OCI-LY3 (cell line): ENCODE measurements at regions not wholly inside any gene's neighbourhood (a gene's known extent, or its start where the extent isn't known, plus 50 kb on each side); places are given as distances from the start of the nearest gene placed in this dataset.

Source experiments
- H2AFZ ChIP-seq: fragments of 200-600, 300-600 bp; shearing (Covaris generic); 2 replicates; pipeline ENCODE4 v1.6.0; 2014; ENCODE audit warnings: antibody characterized with exemption, low read depth, low read length
- H3K27ac ChIP-seq: fragments of 200-600, 300-600 bp; sonication (generic); 2 replicates; pipeline ENCODE4 v1.5.1; 2014; ENCODE audit warnings: mild to moderate bottlenecking, low read length, moderate library complexity, mixed read lengths
- H3K27me3 ChIP-seq: fragments of 200-600, 300-600 bp; sonication (generic); 2 replicates; pipeline ENCODE4 v1.6.1; 2014; ENCODE audit warnings: low read depth, low read length, mixed read lengths
- H3K36me3 ChIP-seq: fragments of 200-600, 300-600 bp; sonication (generic); replicated peaks from 2 replicates; pipeline ENCODE3; 2014; ENCODE audit warnings: low read depth, low read length, mixed read lengths
- H3K4me1 ChIP-seq: fragments of 300-600, 200-600 bp; sonication (generic); 2 replicates; pipeline ENCODE4 v1.6.1; 2014; ENCODE audit warnings: low read length, mixed read lengths
- H3K4me2 ChIP-seq: fragments of 200-600, 300-600 bp; sonication (generic); 2 replicates; pipeline ENCODE4 v1.6.1; 2014; ENCODE audit warnings: low read length, mixed read lengths
- H3K4me3 ChIP-seq: fragments of 300-600, 200-600 bp; sonication (generic); 2 replicates; pipeline ENCODE4 v1.5.1; 2014; ENCODE audit warnings: antibody characterized with exemption, mild to moderate bottlenecking, low read length, moderate library complexity
- H3K79me2 ChIP-seq: fragments of 300-600, 200-600 bp; shearing (Covaris generic); 2 replicates; pipeline ENCODE4 v1.6.1; 2014; ENCODE audit warnings: mild to moderate bottlenecking, low read length, mixed read lengths
- H3K9ac ChIP-seq: fragments of 300-600, 200-600 bp; shearing (Covaris generic); 2 replicates; pipeline ENCODE4 v1.6.0; 2014; ENCODE audit warnings: mild to moderate bottlenecking, low read length, moderate library complexity
- H3K9me3 ChIP-seq: fragments of 200-600, 300-600 bp; shearing (Covaris generic); 2 replicates; pipeline ENCODE4 v1.6.1; 2014; ENCODE audit warnings: low read length, mixed read lengths; ENCODE audit not compliant: insufficient read depth
- H4K20me1 ChIP-seq: fragments of 200-600, 300-600 bp; sonication (generic); 2 replicates; pipeline ENCODE4 v1.6.1; 2016; ENCODE audit warnings: low read length, mixed read lengths; ENCODE audit not compliant: insufficient read depth
- CTCF ChIP-seq: fragments of 200-600, 300-600 bp; sonication (generic); IDR thresholded peaks from 2 replicates; pipeline ENCODE4 v1.5.1; 2014; ENCODE audit warnings: antibody characterized with exemption, low read length, low read depth
- EZH2phosphoT487 ChIP-seq: fragments of 200-600 bp; shearing (Covaris generic); IDR thresholded peaks from 2 replicates; pipeline ENCODE4 v1.6.1; 2018; ENCODE audit warnings: antibody characterized with exemption, mixed run types, low read depth

DNA sequence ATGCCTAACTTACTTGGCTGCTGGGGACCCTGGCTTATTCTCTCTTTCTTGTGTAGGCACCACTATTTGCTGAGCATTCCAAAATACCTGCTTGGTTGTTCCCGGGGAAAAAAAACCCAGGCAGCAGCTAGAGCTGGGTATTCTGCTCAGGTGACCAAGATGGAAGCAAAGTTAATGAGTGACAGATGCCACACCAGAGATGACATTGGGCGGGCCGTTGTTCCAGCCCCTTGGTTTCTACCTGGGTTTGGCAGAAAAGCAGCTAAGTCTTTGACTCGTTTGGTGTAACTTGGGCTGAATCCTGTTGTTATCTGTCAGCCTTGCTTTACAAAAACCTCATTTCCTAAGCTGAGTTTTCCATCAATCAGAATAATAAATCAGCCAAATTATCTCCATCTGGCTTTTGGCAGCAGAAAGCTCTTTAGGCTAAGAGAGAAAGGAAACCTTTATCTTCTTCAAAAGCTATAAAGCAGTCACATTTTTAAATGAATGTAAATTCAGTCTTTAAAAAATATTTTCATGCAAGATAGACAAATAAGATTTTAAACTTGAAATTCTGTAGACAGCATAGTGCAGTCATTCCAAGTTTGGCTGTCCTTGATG lies 202.0 kb upstream of the GMDS start:
- Histone ChIP-seq H3K27me3 (peaks cover 15% of the 10 kb centered on the region), H3K27ac (no peak overlapping the region), H2AFZ (no peak overlapping the region), H3K36me3 (no peaks in the 10 kb centered on the region), H3K4me2 (no peak overlapping the region), H3K4me1 (no peaks in the 10 kb centered on the region), H3K9me3 (no peaks in the 10 kb centered on the region), H3K79me2 (no peaks in the 10 kb centered on the region), H3K4me3 (no peak overlapping the region), H4K20me1 (no peaks in the 10 kb centered on the region), H3K9ac (no peak overlapping the region)
- TF ChIP-seq EZH2phosphoT487 (no peak), CTCF (no peak)

DNA sequence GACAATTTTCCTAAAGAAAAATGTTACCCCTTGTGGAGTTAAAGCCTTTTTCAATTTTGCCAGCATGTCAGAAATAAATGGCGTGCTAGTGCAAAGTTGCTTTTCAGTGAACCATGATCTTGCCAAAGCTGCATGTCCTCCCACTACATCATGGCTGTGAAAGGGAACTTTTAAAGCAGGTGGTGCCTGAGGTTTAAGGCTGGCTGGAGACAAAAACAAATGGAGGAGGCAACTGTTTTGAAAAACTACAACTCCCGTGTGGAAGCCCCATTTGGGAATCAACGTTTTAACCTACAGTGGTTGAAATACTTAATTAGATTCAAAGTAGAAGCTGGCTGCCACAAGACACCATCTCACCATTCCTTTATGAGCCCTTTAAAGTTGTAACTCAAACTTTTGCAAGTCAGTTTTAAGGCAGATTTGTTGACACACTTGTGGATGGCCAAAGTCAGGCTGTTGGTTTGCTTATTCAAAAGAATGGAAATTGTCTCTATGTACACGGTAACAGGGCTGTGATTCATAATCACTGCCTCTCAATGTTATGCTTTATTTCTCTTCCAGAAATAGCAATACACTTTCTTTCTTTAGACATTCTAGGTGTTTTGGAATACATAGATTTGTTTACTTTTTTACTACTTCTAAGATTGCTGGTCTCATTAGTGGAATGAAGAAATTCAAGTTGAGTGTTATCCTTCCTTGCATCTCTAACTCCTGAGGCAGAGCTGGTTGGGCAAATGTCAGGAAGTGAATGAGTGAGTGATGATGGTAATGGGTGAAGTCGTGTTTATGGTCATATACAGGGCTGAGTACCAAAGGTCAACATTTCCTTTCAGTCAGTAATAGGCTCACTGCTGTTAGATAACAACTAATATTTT lies 196.4 kb upstream of the GMDS start:
- no peak overlapping the region for H3K4me3 ChIP-seq
- no peaks in the 10 kb centered on the region for H3K36me3 ChIP-seq
- H3K79me2 ChIP-seq: no peaks in the 10 kb centered on the region
- H3K9ac ChIP-seq: no peak overlapping the region
- no peaks in the 10 kb centered on the region for H3K4me1 ChIP-seq
- no peak overlapping the region for H2AFZ ChIP-seq
- H3K27me3 ChIP-seq: no peaks in the 10 kb centered on the region
- H4K20me1 ChIP-seq: no peaks in the 10 kb centered on the region
- no peak overlapping the region for H3K27ac ChIP-seq
- TF ChIP-seq CTCF: no peak
- no peaks in the 10 kb centered on the region for H3K9me3 ChIP-seq
- H3K4me2 ChIP-seq: no peak overlapping the region

- no peaks in the 10 kb centered on the region for H4K20me1 ChIP-seq
- no peak overlapping the region for H3K9ac ChIP-seq
- no peaks in the 10 kb centered on the region for H3K36me3 ChIP-seq
- H3K27me3 ChIP-seq: no peaks in the 10 kb centered on the region
- no peaks in the 10 kb centered on the region for H3K79me2 ChIP-seq
- H3K4me3 ChIP-seq: no peak overlapping the region
- H3K4me1 ChIP-seq: no peaks in the 10 kb centered on the region
- no peak overlapping the region for H3K4me2 ChIP-seq
- H2AFZ ChIP-seq: no peak overlapping the region
- TF ChIP-seq CTCF (no peak), EZH2phosphoT487 (no peak)
- H3K9me3 ChIP-seq: no peaks in the 10 kb centered on the region
- H3K27ac ChIP-seq: no peak overlapping the region
Observed at GRCh38 chr6:2440516-2440915, 195.1 kb upstream of the GMDS start.

- no peaks in the 10 kb centered on the region for H3K9me3 ChIP-seq
- H3K27ac ChIP-seq: no peak overlapping the region
- H3K4me1 ChIP-seq: no peaks in the 10 kb centered on the region
- H3K36me3 ChIP-seq: no peaks in the 10 kb centered on the region
- no peak overlapping the region for H2AFZ ChIP-seq
- TF ChIP-seq CTCF (no peak), EZH2phosphoT487 (no peak)
- no peak overlapping the region for H3K4me2 ChIP-seq
- no peaks in the 10 kb centered on the region for H4K20me1 ChIP-seq
- H3K4me3 ChIP-seq: no peak overlapping the region
- no peaks in the 10 kb centered on the region for H3K79me2 ChIP-seq
- no peak overlapping the region for H3K9ac ChIP-seq
- no peaks in the 10 kb centered on the region for H3K27me3 ChIP-seq
Observed at GRCh38 chr6:2439632-2440031, 194.2 kb upstream of the GMDS start.
